ENCODE measurements at regions not wholly inside any gene's neighbourhood (a gene's known extent, or its start where the extent isn't known, plus 50 kb on each side); places are given as distances from the start of the nearest gene placed in this dataset.
"Not testable (repeated sequence)": the region's sequence is repeated elsewhere in the genome, so short reads cannot be mapped to it uniquely, and the experiment has no call there.

DNA sequence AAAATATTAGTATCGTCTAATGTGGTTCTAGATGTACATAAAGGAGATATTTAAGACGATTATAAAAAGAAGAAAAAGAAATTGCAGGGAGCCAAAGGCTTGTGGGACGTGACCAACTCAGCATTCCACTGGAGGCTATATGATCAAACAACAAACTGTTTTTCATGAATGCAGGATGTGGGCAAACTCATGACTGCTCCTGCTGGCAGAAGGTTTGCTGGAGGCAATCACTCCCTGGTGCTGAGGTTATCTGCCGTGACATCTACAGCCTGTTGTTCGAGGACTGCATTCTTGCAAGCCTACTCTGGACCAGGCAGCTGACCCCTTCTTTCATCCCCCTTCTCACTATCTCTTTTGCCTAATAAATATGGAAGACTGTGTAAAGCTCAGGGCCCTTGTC is 518.1 kb downstream of the UQCRFS1 start:
- H3K9me3 ChIP-seq = no peaks in the 10 kb centered on the region
- H3K36me3 ChIP-seq = no peaks in the 10 kb centered on the region
- H3K4me1 ChIP-seq = no peaks in the 10 kb centered on the region
- no peak overlapping the region for H3K27ac ChIP-seq
- no peak overlapping the region for H3K4me3 ChIP-seq
- intact Hi-C loops (cut with DNase I) = no loop called here
- WGBS (ENCODE audit: insufficient coverage, low coverage, low lambda C conversion rate, missing lambda C conversion rate) = 17% methylated on average over 3 of the region's 5 CpGs
- no peaks in the 10 kb centered on the region for H3K27me3 ChIP-seq
- DNase-seq = no peak
- no peak for ATAC-seq
- TF ChIP-seq, protein P1, sequence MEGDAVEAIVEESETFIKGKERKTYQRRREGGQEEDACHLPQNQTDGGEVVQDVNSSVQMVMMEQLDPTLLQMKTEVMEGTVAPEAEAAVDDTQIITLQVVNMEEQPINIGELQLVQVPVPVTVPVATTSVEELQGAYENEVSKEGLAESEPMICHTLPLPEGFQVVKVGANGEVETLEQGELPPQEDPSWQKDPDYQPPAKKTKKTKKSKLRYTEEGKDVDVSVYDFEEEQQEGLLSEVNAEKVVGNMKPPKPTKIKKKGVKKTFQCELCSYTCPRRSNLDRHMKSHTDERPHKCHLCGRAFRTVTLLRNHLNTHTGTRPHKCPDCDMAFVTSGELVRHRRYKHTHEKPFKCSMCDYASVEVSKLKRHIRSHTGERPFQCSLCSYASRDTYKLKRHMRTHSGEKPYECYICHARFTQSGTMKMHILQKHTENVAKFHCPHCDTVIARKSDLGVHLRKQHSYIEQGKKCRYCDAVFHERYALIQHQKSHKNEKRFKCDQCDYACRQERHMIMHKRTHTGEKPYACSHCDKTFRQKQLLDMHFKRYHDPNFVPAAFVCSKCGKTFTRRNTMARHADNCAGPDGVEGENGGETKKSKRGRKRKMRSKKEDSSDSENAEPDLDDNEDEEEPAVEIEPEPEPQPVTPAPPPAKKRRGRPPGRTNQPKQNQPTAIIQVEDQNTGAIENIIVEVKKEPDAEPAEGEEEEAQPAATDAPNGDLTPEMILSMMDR (IDR thresholded peaks at IDR 0.05) = no peak
- no peak for TF ChIP-seq POLR2A (IDR thresholded peaks at IDR 0.05)

DNA sequence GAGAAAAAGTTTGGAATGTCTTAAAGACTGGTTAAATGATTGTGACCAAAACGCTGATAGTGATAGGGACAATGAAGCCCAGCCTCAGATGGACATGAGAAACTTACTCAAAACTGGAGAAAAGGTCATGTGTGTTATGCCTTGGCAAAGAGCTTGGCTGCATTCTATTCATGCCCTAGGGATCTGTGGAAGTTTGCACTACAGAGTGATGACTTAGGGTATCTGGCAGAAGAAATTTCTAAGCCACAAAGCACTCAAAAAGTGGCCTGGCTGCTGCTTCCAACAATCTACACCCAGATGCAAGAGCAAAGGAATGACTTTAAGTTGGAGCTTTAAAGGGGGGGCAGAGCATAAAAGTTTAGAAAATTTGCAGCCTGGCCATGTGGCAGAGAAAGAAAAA is 521.3 kb downstream of the UQCRFS1 start:
- H3K4me1 ChIP-seq = no peaks in the 10 kb centered on the region
- intact Hi-C loops (cut with DNase I) = no loop called here
- H3K27me3 ChIP-seq = no peaks in the 10 kb centered on the region
- no peak for DNase-seq
- no peaks in the 10 kb centered on the region for H3K9me3 ChIP-seq
- ATAC-seq = no peak
- no peaks in the 10 kb centered on the region for H3K36me3 ChIP-seq
- no peak overlapping the region for H3K4me3 ChIP-seq
- H3K27ac ChIP-seq = no peak overlapping the region
- TF ChIP-seq, protein P1 (IDR thresholded peaks at IDR 0.05) = no peak
- TF ChIP-seq POLR2A (IDR thresholded peaks at IDR 0.05) = no peak
- 36% methylated on average over 1 of the region's 1 CpG for WGBS (ENCODE audit: insufficient coverage, low coverage, low lambda C conversion rate, missing lambda C conversion rate)

DNA sequence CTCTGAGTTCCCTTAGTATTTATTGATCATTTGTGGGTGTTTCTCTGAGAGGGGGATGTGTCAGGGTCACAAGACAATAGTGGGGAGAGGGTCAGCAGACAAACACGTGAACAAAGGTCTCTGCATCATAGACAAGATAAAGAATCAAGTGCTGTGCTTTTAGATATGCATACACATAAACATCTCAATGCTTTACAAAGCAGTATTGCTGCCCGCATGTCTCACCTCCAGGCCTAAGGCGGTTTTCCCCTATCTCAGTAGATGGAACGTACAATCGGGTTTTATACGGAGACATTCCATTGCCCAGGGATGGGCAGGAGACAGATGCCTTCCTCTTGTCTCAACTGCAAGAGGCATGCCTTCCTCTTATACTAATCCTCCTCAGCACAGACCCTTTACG is 523.5 kb downstream of the UQCRFS1 start:
- H3K4me1 ChIP-seq; H3K9me3 ChIP-seq; DNase-seq; intact Hi-C loops (cut with DNase I); ATAC-seq; H3K4me3 ChIP-seq; H3K36me3 ChIP-seq; H3K27me3 ChIP-seq; H3K27ac ChIP-seq: not testable (repeated sequence)
- 61% methylated on average over 2 of the region's 7 CpGs for WGBS (ENCODE audit: insufficient coverage, low coverage, low lambda C conversion rate, missing lambda C conversion rate)

DNA sequence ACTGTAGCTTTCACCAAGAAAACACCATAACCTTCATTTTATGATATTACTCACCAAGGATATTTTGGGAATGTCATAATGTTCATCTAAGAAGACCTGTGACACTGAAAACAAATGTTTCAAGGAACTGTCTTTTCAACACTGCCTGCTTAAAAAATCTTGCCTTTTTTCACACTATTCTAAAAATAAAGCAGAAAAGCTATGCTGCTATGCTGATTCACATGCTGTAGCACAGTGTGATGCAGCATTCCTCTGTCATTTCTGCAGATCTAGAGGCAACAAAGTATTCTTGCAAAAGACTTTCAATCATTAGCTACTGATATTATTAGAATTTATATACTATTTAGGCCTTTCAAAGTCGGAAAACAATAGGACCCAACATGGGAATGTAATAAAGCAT is 525.7 kb downstream of the UQCRFS1 start:
- Histone ChIP-seq H3K4me3 (no peak overlapping the region), H3K36me3 (no peaks in the 10 kb centered on the region), H3K4me1 (no peaks in the 10 kb centered on the region), H3K9me3 (no peaks in the 10 kb centered on the region), H3K27me3 (no peaks in the 10 kb centered on the region), H3K27ac (no peak overlapping the region)
- WGBS (ENCODE audit: insufficient coverage, low coverage, low lambda C conversion rate, missing lambda C conversion rate) = 53% methylated on average over 1 of the region's 1 CpG
- intact Hi-C loops (cut with DNase I) = no loop called here
- DNase-seq = no peak
- ATAC-seq = no peak
- TF ChIP-seq, protein P1 (IDR thresholded peaks at IDR 0.05) = no peak
- no peak for TF ChIP-seq POLR2A (IDR thresholded peaks at IDR 0.05)

DNA sequence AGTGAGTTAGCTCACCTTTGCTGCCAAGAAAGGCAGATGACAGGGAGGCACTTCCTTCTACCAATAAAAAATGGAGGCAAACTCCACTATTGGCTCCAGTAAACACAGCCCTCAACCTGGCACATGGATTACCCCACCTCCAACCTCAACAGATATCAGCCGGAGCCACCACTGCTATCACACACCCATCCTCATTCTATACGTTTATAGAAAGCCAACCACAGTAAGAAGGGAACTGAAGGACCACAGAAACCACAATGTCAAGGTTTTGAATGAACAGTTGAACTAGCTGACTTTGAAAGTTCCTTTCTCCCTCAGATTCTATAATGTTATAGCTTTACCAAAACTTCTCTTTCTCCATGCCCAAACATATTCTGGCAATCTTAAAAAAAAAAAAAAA is 526.2 kb downstream of the UQCRFS1 start:
- H3K4me1 ChIP-seq = no peaks in the 10 kb centered on the region
- DNase-seq (no peak), ATAC-seq (no peak)
- WGBS (ENCODE audit: insufficient coverage, low coverage, low lambda C conversion rate, missing lambda C conversion rate) = 33% methylated on average over 2 of the region's 2 CpGs
- H3K36me3 ChIP-seq = no peaks in the 10 kb centered on the region
- TF ChIP-seq, protein P1 (IDR thresholded peaks at IDR 0.05) = no peak
- no peak for TF ChIP-seq POLR2A (IDR thresholded peaks at IDR 0.05)
- H3K9me3 ChIP-seq = no peaks in the 10 kb centered on the region
- H3K4me3 ChIP-seq = no peak overlapping the region
- intact Hi-C loops (cut with DNase I) = no loop called here
- no peak overlapping the region for H3K27ac ChIP-seq
- no peaks in the 10 kb centered on the region for H3K27me3 ChIP-seq
